Keratinocyte (primary cell): ENCODE measurements at regions not wholly inside any gene's neighbourhood (a gene's known extent, or its start where the extent isn't known, plus 50 kb on each side); places are given as distances from the start of the nearest gene placed in this dataset.

ENCODE experiments used
- EZH2 ChIP-seq: IDR thresholded peaks from one replicate; pipeline ENCODE4 v1.6.1; 2012; ENCODE audit warnings: inconsistent platforms, mild to moderate bottlenecking, low read length, moderate library complexity
- TF ChIP-seq, protein P1 (sequence below), 3 experiments: IDR thresholded peaks in 1 of 3; conservative IDR thresholded peaks in 1 of 3; optimal IDR thresholded peaks in 1 of 3; 2 replicates in 2 of 3; 3 replicates in 1 of 3; pipeline versions ENCODE3 to v1.5.1; 2011; ENCODE audit warnings: low read length in 3 of 3, mild to moderate bottlenecking in 3 of 3, moderate library complexity in 2 of 3, control low read depth in 1 of 3, inconsistent platforms in 1 of 3; ENCODE audit not compliant: insufficient read depth in 2 of 3; ENCODE audit errors: extremely low read depth in 1 of 3

DNA sequence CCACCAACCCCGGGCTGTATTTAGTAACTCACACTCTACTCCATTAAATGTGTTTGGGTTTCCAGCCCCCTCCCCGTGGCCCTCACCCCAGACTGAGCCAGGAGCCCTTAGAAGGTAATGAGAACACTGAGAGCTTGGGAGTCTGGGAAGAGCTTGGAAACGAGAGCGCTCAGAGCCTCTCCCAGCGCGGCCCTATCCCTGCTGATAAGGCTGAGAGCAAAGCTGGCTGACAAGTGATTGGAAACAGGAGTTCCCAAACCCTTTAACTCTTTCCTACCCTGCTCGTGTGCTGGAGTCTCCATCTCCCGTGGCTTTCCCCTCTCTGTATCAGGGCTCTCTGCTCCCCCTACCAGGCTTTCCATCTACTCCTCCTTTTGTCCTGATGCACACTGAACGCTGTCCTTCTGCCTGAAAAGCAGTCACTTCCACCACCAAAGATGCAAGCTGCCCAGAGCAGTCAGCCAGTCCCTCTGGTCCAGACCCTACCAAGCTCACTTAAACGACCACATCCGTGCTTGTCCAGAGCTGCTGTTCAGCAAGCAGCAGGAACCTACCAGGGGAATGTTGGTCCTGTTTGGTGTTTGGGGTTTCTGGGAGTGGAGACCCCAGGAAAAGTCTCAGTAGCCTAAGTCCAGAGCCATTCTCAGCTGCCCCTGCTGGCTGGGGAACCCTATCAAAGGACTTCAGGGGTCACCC, 100.0 kb upstream of the PKDCC start:
- TF ChIP-seq, protein P1, sequence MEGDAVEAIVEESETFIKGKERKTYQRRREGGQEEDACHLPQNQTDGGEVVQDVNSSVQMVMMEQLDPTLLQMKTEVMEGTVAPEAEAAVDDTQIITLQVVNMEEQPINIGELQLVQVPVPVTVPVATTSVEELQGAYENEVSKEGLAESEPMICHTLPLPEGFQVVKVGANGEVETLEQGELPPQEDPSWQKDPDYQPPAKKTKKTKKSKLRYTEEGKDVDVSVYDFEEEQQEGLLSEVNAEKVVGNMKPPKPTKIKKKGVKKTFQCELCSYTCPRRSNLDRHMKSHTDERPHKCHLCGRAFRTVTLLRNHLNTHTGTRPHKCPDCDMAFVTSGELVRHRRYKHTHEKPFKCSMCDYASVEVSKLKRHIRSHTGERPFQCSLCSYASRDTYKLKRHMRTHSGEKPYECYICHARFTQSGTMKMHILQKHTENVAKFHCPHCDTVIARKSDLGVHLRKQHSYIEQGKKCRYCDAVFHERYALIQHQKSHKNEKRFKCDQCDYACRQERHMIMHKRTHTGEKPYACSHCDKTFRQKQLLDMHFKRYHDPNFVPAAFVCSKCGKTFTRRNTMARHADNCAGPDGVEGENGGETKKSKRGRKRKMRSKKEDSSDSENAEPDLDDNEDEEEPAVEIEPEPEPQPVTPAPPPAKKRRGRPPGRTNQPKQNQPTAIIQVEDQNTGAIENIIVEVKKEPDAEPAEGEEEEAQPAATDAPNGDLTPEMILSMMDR (optimal IDR thresholded peaks at IDR 0.05 in 1 of 3, IDR thresholded peaks at IDR 0.05 in 1 of 3, conservative IDR thresholded peaks at IDR 0.05 in 1 of 3; ENCODE audit: extremely low read depth in 1 of 3, insufficient read depth in 2 of 3, low read length in 3 of 3): no peak
- no peak for TF ChIP-seq EZH2
